GM21723 (cell line): ENCODE measurements at regions not wholly inside any gene's neighbourhood (a gene's known extent, or its start where the extent isn't known, plus 50 kb on each side); places are given as distances from the start of the nearest gene placed in this dataset.

Experiments
- ATAC-seq: cut with Tn5 transposase; IDR thresholded peaks from one replicate; pipeline ENCODE4 v1.9.1; 2021; ENCODE audit warnings: mild to moderate bottlenecking, moderate library complexity; ENCODE audit not compliant: unreplicated experiment

DNA sequence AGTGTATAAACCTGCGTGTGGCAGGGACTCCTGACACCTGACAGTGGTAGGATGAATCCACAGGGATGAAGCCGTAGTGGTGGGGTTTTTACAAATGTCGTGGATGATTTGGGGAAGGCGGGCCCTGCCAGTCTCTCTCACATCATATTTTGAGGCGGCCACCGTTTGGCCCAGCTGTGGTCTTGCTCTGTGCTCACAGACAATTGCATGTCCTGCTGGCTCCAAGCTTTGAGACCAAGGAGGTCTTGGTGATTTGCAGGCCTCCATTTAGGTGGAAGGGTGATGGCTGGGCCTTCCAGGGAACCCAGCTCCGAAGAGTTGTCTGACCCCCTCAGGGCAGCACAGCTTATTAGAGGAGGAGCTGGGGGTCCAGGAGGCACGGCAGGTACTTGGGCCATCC lies 151.1 kb upstream of the SHH start:
- ATAC-seq = no peak

DNA sequence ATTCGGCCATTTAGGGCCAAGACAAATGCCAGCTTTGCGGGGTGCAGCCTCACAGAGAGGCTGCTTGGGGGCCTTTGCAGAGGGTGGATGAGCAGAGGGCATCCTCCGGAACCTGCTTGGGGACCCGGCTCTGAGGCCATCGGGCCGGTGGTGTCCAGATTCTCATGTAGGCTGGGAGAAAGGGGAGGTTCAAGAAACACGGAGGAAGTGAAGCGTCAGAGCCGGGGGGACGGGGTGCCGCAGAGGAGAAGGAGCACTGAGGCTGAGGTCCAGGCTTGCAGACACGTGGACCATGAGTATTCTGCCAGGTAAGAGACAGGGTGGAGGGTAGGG lies 150.7 kb upstream of the SHH start:
- ATAC-seq = no peak

GRCh38 chr7:155962191-155962967 lies 150.1 kb upstream of the SHH start:
- ATAC-seq = no peak

DNA sequence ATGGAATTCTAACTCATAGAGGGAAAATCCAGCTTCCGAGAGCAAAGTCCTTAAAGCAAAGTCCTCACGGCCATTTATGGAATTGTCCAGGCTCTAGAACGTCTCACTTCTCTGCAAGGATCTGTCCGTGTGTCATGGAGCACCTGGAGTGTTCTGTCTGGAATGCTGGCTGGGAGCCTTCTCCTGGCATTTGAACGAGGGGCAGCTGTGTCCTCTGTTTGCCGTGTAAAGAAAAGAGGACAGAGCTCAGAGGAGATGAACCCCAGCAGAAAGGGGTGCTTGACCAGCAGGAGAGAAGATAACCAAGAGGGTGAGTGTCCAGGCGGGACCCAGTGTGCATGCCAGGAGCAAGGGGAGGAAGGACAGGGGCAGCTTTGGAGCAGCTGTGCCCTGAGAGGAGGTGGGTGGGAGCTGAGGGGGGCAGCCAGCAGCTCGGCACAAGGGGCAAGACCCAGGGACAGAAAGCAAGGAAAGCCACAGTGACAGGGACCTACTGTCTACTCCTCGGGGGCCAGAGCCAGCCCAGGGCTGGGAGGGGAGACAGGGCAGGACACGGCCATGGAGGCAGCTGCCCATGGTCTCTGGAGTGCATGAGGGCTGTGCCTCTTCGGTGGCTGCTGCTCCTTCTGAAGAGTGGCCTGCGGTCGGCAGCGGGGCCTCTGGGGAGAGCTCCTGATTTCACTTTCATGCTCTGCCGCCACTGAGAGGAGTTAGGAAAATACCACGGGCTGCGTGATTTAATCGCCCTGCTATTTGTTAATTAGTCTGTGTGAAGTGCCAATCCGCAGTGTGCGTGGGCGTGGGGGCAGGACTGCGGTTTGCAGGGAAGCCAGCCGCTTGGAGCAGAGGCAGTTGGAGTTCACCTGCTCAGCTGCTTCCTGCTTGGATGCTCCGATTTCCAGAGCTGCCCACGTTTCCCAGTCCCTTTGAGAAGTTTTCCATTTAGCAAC lies 149.3 kb upstream of the SHH start:
- no peak for ATAC-seq

GRCh38 chr7:155959894-155960293 lies 147.6 kb upstream of the SHH start:
- ATAC-seq = no peak

DNA sequence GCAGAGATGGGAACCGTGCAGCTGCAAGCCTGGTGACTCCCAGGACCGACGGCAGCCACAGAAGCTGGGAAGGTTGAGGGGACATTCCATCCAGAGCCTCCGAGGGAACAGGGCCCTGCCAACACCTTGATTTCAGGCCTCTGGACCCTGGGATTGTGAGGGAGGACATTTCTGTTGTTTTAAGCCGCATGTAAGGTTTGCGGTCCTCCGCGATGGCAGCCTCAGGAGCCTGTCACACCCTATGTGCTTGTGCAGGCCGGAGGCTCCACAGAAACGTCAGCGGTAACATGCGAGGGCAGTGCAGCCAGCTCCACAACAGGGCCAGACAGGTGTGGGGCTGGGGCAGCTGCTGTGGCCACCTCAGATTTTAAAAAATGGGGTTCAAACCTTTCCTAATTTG lies 144.7 kb upstream of the SHH start:
- no peak for ATAC-seq

DNA sequence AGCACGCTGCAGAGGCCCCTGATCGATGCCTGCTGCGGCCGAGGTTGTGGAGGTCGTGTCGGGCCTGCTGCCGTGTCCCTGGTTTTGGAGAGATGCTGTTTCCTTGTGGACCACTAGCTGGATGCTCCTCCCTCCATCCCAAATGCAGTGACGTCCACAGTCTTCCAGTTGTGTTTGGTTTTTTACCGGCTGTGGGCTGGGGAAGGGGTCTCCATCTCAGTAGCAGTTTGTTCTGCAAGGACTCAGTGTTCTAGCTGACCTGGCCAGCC lies 143.0 kb upstream of the SHH start:
- no peak for ATAC-seq

DNA sequence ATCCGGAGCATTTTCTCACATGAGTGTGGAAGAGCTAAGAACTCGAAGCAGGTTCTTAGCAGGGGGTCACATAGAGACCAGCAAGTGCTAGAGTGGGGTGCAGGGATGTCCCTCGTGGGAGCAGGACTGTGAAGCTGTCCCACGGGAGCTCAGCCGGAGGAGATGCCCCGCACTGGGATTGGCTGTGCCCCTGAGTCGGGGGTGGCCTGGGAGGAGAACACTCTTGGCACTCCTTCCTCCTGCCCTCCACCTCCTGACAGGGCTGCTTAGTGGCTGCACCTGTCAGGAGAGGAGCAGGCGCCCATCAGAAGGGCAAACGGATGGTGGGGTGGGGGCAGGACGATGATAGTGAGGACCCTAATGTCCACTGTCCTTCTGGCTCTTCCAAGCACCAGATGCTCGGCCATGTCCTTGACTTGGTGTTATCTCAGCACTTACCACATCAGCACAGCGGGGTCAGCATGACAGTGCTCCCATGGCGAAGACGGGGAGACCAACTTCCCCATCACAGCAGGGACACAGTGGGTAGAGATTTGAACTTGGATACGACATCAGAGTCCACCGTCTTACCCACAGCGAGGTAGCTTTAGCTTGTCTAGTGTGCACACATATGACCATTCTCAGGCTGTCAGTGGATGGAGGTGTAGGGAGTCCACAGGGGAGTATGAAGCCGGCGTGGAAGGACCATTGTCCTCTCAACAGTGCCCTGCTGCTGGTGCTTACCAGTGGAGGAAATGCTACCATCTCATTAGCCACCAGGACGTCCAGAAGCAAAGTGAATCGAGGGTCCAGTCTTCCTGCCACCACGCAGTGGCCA lies 142.5 kb upstream of the SHH start:
- no peak for ATAC-seq

DNA sequence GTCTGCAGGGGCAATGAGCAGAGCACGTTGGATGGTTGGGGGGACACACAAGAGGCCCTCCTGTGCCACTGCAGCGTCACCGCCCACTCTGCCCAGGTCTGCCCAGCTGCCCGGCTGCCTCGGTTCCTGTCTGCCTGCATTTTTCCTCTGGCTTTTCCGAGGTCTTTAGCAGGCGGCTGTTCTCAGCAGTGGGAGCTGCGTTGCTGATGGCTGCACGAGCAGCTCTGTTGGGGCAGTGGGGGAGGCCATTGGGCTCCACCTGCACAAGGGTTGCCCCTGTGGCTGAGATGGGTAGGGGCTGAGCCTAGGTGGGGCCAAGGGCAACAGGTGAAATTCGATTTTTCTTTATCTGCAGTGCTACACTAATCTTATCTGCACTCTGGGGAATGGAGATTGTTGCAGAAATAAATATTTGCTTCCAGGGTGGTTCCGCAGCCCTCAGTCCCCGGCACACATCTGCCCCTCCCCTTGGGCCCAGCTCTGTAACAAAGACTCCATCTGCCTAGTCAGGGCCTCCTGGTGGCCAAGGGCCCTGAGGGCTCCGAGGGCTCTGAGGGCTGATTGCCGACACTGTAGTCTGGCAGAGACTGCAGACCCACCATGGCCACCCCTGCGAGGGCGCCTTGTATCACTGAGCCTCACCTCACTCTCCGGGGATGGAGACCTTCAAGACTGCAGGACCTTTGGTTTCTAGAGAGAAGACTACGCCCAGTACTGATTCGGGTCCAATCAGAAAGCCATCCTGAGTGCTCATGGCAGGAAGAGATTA lies 141.7 kb upstream of the SHH start:
- ATAC-seq = no peak

- no peak for ATAC-seq
These were observed 141.2 kb upstream of the SHH start for GRCh38 chr7:155953501-155953778.

GRCh38 chr7:155951554-155952158 lies 139.4 kb upstream of the SHH start:
- no peak for ATAC-seq

DNA sequence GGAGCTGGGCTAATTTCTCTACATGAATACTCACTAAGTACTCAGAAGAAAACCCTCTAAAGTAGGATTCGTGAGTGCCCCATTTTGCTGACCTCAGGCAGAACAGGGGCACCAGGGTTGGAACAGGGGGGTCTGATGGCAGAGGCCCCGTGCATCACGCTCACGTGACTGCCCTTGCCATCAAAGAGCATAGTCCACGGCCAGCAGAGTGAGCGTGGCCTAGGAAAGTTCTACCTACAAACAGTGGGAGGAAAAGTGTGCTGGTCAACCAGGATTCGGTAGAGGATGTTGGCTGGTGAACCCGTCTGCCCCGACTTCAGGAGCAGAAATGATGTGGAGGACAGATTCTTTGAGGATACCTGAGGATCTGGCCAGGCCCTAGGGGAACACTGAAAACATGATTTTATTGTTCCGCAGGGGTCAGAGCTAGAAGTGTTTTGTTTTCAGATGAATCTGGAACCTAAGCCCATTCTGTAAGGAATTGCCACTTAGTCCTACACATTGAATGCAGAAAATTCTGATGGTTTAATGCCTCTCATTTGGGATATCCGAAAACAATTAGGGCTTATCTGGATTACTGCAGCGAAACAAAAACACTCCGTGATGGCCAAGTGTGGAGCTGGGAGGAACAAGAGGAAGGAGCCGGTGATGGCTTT lies 138.8 kb upstream of the SHH start:
- no peak for ATAC-seq

DNA sequence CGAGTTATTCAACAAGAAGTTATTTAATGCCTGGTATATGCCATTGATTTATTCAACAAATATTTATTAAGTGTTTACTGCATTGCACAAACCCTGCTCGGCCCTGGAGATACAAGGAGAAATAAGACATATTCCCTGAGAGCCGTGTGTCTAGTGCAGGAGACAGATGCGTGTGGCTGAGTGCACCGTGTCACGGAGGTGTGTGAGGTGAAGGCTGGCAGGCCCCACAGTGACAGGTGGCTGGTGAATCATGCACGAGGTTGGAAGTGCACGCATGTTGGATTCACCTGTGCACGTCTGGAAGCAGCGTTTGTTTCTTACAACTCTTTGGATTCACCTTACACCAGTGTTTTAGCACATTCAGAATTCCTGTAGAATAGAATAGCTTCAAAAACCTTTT lies 136.6 kb upstream of the SHH start:
- no peak for ATAC-seq

- no peak for ATAC-seq
These were observed 136.2 kb upstream of the SHH start for GRCh38 chr7:155948423-155948822.

DNA sequence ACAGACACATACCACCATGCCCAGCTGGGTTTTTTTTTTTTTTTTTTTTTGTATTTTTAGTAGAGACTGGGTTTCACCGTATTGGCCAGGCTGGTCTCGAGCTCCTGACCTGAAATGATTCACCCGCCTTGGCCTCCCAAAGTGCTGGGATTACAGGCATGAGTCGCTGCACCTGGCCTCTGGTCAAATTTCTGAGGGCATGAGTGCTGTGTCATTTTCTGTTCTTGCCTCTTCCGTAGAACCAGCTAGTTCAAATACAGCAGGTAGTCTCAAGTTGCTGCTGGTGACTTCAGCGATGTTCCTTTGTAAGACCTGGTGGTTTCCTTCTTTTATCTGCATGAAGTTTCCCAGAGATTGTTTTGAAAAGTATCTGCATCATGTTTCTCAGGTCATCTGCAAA lies 134.8 kb upstream of the SHH start:
- ATAC-seq = no peak

DNA sequence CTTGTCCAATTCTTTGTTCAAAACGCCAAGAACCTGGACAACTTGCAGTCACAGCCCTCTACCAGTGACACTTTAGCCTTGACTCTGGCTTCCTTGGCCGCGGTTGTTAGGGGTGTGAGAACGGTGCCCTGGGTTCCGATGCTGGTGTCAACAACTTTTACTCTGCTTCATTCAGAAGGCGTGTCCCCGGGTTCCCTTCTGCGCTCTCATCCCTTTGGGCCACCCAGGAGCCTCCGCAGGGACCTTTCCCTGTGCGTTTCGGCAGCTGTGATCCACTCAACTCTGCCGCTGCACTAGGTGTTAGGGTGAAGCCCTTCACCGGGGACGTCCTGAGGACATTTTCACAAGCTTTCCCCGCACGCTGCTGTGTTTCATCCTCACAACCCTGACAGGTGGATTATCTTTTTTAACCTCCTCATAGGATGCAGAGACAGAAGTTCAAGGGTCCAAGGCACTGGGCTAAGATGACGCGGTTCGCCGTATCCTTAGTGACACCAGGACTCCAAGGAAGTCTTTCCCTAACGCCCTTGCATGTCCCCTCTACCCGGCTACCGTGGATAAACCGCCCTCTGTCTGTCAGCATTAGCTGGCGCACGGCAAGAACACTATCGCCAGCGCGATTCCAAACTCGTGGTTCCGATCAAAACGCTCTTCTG lies 133.5 kb upstream of the SHH start:
- ATAC-seq = no peak

GRCh38 chr7:155944901-155945300 lies 132.6 kb upstream of the SHH start:
- no peak for ATAC-seq

GRCh38 chr7:155943251-155943899 lies 131.1 kb upstream of the SHH start:
- ATAC-seq = no peak

DNA sequence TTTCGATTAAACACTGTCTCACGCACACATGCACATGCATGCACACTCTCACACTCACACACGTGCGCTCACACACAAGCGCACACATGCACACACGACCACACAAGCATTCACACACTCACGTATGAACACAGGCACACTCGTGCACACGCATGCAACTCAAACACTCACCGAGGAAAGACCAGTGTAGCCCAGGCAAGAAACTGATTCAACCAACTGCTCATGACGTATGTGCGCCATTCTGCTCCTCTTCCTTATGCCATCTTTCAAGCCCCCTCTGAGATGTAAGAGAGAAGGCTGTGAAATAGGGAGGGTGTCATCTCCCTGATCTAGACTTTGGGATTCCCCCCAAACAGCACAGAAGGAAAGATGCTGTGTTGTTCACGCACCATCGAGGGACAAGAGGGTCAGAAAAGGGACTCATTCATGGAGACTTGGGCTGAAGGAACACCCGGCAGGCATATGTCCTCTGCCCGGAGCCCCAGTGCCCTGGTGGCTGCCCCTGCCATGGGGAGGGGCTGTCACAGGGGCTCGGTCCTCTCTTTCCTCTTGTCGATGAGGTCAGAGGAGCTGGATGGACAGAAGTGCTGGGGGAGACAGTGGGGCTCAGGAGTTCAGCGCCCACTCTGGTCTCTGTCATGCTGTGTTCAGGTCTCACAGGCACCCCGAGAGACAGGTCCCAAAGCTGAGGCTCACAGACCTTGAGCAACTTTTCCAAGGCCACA lies 130.1 kb upstream of the SHH start:
- no peak for ATAC-seq
